ENCODE measurements at regions not wholly inside any gene's neighbourhood (a gene's known extent, or its start where the extent isn't known, plus 50 kb on each side); places are given as distances from the start of the nearest gene placed in this dataset.

- no peak overlapping the region for H3K4me3 ChIP-seq (ENCODE audit: low read depth, low read length)
- DNase-seq (ENCODE audit: low read depth, low spot score) = no peak
- no peaks in the 10 kb centered on the region for H3K9me3 ChIP-seq (ENCODE audit: control insufficient read depth, insufficient read depth, low read length)
- TF ChIP-seq, protein P1, sequence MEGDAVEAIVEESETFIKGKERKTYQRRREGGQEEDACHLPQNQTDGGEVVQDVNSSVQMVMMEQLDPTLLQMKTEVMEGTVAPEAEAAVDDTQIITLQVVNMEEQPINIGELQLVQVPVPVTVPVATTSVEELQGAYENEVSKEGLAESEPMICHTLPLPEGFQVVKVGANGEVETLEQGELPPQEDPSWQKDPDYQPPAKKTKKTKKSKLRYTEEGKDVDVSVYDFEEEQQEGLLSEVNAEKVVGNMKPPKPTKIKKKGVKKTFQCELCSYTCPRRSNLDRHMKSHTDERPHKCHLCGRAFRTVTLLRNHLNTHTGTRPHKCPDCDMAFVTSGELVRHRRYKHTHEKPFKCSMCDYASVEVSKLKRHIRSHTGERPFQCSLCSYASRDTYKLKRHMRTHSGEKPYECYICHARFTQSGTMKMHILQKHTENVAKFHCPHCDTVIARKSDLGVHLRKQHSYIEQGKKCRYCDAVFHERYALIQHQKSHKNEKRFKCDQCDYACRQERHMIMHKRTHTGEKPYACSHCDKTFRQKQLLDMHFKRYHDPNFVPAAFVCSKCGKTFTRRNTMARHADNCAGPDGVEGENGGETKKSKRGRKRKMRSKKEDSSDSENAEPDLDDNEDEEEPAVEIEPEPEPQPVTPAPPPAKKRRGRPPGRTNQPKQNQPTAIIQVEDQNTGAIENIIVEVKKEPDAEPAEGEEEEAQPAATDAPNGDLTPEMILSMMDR (IDR thresholded peaks at IDR 0.05; ENCODE audit: low read depth, low read length) = no peak
- ChIA-PET POLR2A (no interaction called here), CTCF (no interaction called here)
- H3K27me3 ChIP-seq (ENCODE audit: control insufficient read depth, insufficient read depth, low read length) = no peaks in the 10 kb centered on the region
- no peak overlapping the region for H3K27ac ChIP-seq (ENCODE audit: low read depth, low read length)
Observed at GRCh38 chr2:51976623-51977022, 944.7 kb upstream of the NRXN1 start.

DNA sequence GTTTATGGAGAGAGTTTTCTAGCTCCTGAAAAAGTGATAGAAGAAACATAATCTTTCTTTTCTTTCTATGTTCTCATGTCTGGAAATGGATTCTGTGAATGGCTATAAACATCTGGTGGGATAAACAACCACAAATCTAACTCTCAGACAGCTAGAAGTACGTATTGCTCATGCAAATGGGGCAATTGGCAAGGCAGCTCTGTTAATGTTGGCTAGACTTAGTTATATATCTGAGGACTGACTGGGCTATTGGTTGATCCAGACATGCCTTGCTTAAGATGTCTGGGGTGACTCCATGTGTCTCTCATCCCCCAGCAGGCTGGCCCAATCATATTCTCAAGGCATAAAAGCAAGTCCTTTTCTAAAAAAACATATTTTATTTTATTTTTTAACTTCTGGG is 939.2 kb upstream of the NRXN1 start:
- DNase-seq (ENCODE audit: low read depth, low spot score) = no peak

DNA sequence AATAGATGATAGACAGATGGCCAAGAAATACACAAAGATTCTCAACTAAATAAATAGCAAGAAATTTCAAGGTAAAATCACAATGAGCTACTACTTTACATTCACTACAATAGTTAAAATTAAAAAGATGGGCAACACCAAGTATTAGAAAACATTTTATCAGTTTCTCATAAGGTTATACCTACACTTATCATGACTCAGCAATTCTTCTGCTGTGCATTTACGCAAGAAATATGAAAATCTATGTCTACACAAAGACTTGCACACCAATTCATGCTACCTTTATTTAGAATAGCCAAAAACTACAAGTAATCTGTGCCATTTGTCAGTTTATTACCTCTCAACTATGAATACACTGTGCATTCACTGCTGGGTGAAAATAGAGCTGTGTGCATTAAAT is 937.4 kb upstream of the NRXN1 start:
- Histone ChIP-seq H3K27ac (ENCODE audit: low read depth, low read length) (no peak overlapping the region), H3K9me3 (ENCODE audit: control insufficient read depth, insufficient read depth, low read length) (no peaks in the 10 kb centered on the region), H3K4me3 (ENCODE audit: low read depth, low read length) (no peak overlapping the region), H3K27me3 (ENCODE audit: control insufficient read depth, insufficient read depth, low read length) (no peaks in the 10 kb centered on the region)
- TF ChIP-seq, protein P1 (IDR thresholded peaks at IDR 0.05; ENCODE audit: low read depth, low read length) = no peak
- POLR2A ChIA-PET = no interaction called here
- CTCF ChIA-PET = no interaction called here
- DNase-seq (ENCODE audit: low read depth, low spot score) = no peak

More for the DNA sequence above, 939.2 kb upstream of the NRXN1 start:
- TF ChIP-seq, protein P1 (IDR thresholded peaks at IDR 0.05; ENCODE audit: low read depth, low read length) = no peak
- H3K27me3 ChIP-seq (ENCODE audit: control insufficient read depth, insufficient read depth, low read length) = no peaks in the 10 kb centered on the region
- CTCF ChIA-PET = no interaction called here
- H3K27ac ChIP-seq (ENCODE audit: low read depth, low read length) = no peak overlapping the region
- H3K9me3 ChIP-seq (ENCODE audit: control insufficient read depth, insufficient read depth, low read length) = no peaks in the 10 kb centered on the region
- POLR2A ChIA-PET = no interaction called here
- no peak overlapping the region for H3K4me3 ChIP-seq (ENCODE audit: low read depth, low read length)

GRCh38 chr2:51960841-51961335 is 929.0 kb upstream of the NRXN1 start:
- Histone ChIP-seq H3K4me3 (ENCODE audit: low read depth, low read length) (no peak overlapping the region), H3K27ac (ENCODE audit: low read depth, low read length) (no peak overlapping the region), H3K27me3 (ENCODE audit: control insufficient read depth, insufficient read depth, low read length) (no peaks in the 10 kb centered on the region), H3K9me3 (ENCODE audit: control insufficient read depth, insufficient read depth, low read length) (no peaks in the 10 kb centered on the region)
- POLR2A ChIA-PET = no interaction called here
- CTCF ChIA-PET = no interaction called here
- no peak for DNase-seq (ENCODE audit: low read depth, low spot score)
- TF ChIP-seq, protein P1 (IDR thresholded peaks at IDR 0.05; ENCODE audit: low read depth, low read length) = no peak

GRCh38 chr2:51960281-51960680 is 928.3 kb upstream of the NRXN1 start:
- TF ChIP-seq, protein P1 (IDR thresholded peaks at IDR 0.05; ENCODE audit: low read depth, low read length) = no peak
- Histone ChIP-seq H3K27me3 (ENCODE audit: control insufficient read depth, insufficient read depth, low read length) (no peaks in the 10 kb centered on the region), H3K4me3 (ENCODE audit: low read depth, low read length) (no peak overlapping the region), H3K27ac (ENCODE audit: low read depth, low read length) (no peak overlapping the region), H3K9me3 (ENCODE audit: control insufficient read depth, insufficient read depth, low read length) (no peaks in the 10 kb centered on the region)
- DNase-seq (ENCODE audit: low read depth, low spot score) = no peak
- ChIA-PET POLR2A (no interaction called here), CTCF (no interaction called here)

Measured in AG04450 (cell line).